Uterus (tissue), 3 donors: ENCODE measurements at regions not wholly inside any gene's neighbourhood (a gene's known extent, or its start where the extent isn't known, plus 50 kb on each side); places are given as distances from the start of the nearest gene placed in this dataset.

Experiments
- DNase-seq, 2 donors: peaks; one replicate each; pipeline ENCODE4 v3.0.0-alpha.2; 2019 to 2020
- H3K27ac ChIP-seq, 2 donors: fragments of 200-600 bp; sonication (generic); 1 replicate in 1 of 2; 2 replicates in 1 of 2; pipeline ENCODE4 v1.5.1; 2016 to 2018
- H3K27me3 ChIP-seq, 2 donors: fragments of 200-600 bp; sonication (generic); one replicate each; pipeline ENCODE4 v1.5.1; 2018 to 2019; ENCODE audit warnings: control low read depth in 1 of 2
- H3K36me3 ChIP-seq, 2 donors: fragments of 200-600 bp; sonication (generic); one replicate each; pipeline ENCODE4 v1.5.1; 2019; ENCODE audit warnings: control low read depth in 1 of 2
- H3K4me1 ChIP-seq, 2 donors: fragments of 200-600 bp; sonication (generic); one replicate each; pipeline ENCODE4 v1.5.1; 2018 to 2019; ENCODE audit warnings: control low read depth in 1 of 2
- H3K4me3 ChIP-seq, 2 donors: fragments of 200-600 bp; sonication (generic); 1 replicate in 1 of 2; 2 replicates in 1 of 2; pipeline ENCODE4 v1.5.1; 2018 to 2019; ENCODE audit warnings: mild to moderate bottlenecking in 1 of 2
- H3K9me3 ChIP-seq, 2 donors: fragments of 200-600 bp; sonication (generic); one replicate each; pipeline ENCODE4 v1.5.1; 2019; ENCODE audit warnings: control low read depth in 1 of 2
- CTCF ChIP-seq, 4 experiments: fragments of 200-600 bp in 2 of 4; fragments of 450-650 bp in 2 of 4; sonication (generic) in 2 of 4; IDR thresholded peaks; one replicate each; pipeline ENCODE4 v1.5.1; 2016 to 2019; ENCODE audit warnings: antibody characterized with exemption in 4 of 4, mild to moderate bottlenecking in 2 of 4, moderate library complexity in 1 of 4
- POLR2A ChIP-seq, 2 donors: fragments of 450-650 bp; IDR thresholded peaks; one replicate each; pipeline ENCODE4 v1.6.1; 2016; ENCODE audit warnings: antibody characterized with exemption in 2 of 2, mild to moderate bottlenecking in 1 of 2, moderate library complexity in 1 of 2
- intact Hi-C: fragments of 100-400 bp; cut with DNase I; formaldehyde crosslinking; loops from one replicate; pipeline ENCODE4 v1.15.1; 2023; ENCODE audit warnings: low total_unique reads
- donor health status: DM: yes; HTN: yes; CAD: no.

DNA sequence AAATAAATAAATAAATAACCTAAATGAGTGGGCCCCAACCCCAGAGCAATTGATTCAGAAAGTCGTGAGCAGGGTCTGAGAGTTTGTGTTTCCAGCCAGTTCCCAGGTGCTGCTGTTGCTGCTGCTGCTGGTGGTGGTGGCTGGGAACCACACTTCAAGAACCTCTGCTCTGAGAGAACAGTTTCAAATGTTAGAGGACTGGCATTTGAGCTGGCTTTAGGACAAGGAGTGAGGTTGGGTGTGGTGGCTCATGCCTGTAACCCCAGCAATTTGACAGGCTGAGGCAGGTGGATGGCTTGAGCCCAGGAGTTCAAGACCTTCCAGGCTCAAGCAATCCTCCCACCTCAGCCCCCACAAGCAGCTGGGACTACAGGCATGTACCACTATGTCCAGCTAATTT is 123.1 kb upstream of the UBE2E1 start:
- no peak for TF ChIP-seq CTCF (IDR thresholded peaks at IDR 0.05)
- TF ChIP-seq POLR2A (IDR thresholded peaks at IDR 0.05): no peak
- Histone ChIP-seq H3K4me1 (peaks cover 4 to 6% of the 10 kb centered on the region in 2 donors), H3K36me3 (no peaks in the 10 kb centered on the region), H3K27me3 (no peaks in the 10 kb centered on the region), H3K4me3 (no peak overlapping the region), H3K9me3 (no peaks in the 10 kb centered on the region), H3K27ac (no peak overlapping the region)
- intact Hi-C loops: no loop called here
- DNase-seq: no peak

GRCh38 chr3:23685541-23686258 is 120.1 kb upstream of the UBE2E1 start:
- TF ChIP-seq CTCF (IDR thresholded peaks at IDR 0.05) (no peak), POLR2A (IDR thresholded peaks at IDR 0.05) (no peak)
- Histone ChIP-seq H3K4me1 (peaks cover 4 to 6% of the 10 kb centered on the region in 2 donors), H3K4me3 (no peak overlapping the region), H3K9me3 (no peaks in the 10 kb centered on the region), H3K27ac (peak overlapping the region; percentile 50 to 58), H3K36me3 (no peaks in the 10 kb centered on the region), H3K27me3 (no peaks in the 10 kb centered on the region)
- DNase-seq: peak; percentile 77 to 89
- intact Hi-C loops: no loop called here

DNA sequence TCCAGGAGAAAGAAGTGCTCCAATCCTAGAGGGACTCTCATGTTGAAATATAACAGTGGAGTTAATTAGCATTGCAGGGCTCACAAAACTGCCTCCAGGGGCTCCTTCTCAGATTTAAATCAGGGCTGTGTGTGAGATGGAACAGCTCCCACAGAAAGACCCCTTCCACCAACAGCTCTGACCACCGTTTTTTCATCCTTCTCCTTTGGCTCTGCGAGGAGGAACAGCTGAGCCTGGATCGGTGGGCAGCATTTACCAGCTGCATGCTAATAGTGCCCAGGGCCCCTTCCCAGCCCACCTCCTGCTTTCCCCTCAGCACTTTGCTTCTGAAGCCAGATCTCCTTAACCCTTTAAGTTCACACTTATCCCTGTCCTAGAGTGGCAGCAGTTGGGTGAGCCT is 119.2 kb upstream of the UBE2E1 start:
- Histone ChIP-seq H3K27me3 (no peaks in the 10 kb centered on the region), H3K4me1 (peaks cover 4 to 6% of the 10 kb centered on the region in 2 donors), H3K27ac (peak overlapping the region; percentile 5 to 34), H3K4me3 (no peak overlapping the region), H3K9me3 (no peaks in the 10 kb centered on the region), H3K36me3 (no peaks in the 10 kb centered on the region)
- no peak for DNase-seq
- intact Hi-C loops: no loop called here
- TF ChIP-seq POLR2A (IDR thresholded peaks at IDR 0.05) (no peak), CTCF (IDR thresholded peaks at IDR 0.05) (no peak)

- Histone ChIP-seq H3K36me3 (no peaks in the 10 kb centered on the region), H3K4me3 (no peak overlapping the region), H3K9me3 (no peaks in the 10 kb centered on the region), H3K4me1 (peaks cover 4 to 6% of the 10 kb centered on the region in 2 donors), H3K27me3 (no peaks in the 10 kb centered on the region), H3K27ac (no peak overlapping the region)
- TF ChIP-seq POLR2A (IDR thresholded peaks at IDR 0.05) (no peak), CTCF (IDR thresholded peaks at IDR 0.05) (no peak)
- DNase-seq: no peak
- intact Hi-C loops: no loop called here
Measured at GRCh38 chr3:23691357-23691895, 114.3 kb upstream of the UBE2E1 start.

- no peaks in the 10 kb centered on the region for H3K9me3 ChIP-seq
- H3K4me3 ChIP-seq: no peak overlapping the region
- H3K27me3 ChIP-seq: no peaks in the 10 kb centered on the region
- no peak for TF ChIP-seq POLR2A (IDR thresholded peaks at IDR 0.05)
- no peak for TF ChIP-seq CTCF (IDR thresholded peaks at IDR 0.05)
- no peaks in the 10 kb centered on the region for H3K4me1 ChIP-seq
- DNase-seq: no peak
- H3K27ac ChIP-seq: no peak overlapping the region
- intact Hi-C loops: no loop called here
- H3K36me3 ChIP-seq: no peaks in the 10 kb centered on the region
Measured at GRCh38 chr3:23696842-23697241, 108.9 kb upstream of the UBE2E1 start.
